ENCODE measurements at regions not wholly inside any gene's neighbourhood (a gene's known extent, or its start where the extent isn't known, plus 50 kb on each side); places are given as distances from the start of the nearest gene placed in this dataset.
"Not testable (repeated sequence)": the region's sequence is repeated elsewhere in the genome, so short reads cannot be mapped to it uniquely, and the experiment has no call there.

DNA sequence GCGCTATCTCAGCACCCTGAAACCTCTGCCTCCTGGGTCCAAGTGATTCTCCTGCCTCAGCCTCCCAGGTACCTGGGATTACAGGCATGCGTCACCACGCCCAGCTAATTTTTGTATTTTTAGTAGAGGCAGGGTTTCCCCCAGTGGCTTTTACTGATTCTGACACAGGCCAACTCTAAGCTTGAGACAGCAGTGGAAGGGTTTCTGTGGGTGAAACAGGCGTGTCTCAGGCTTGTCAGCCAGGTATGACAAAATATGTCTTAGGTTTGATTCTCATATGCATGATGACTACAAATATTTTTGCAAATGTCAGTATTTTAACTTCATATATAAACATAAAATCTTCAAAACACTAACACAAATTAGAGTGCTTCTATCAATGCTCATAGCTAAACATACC lies 952.8 kb upstream of the CDH18 start:
- 69 to 83% methylated on average over 3 of the region's 4 CpGs for WGBS, 2 donors
- H3K27ac ChIP-seq; H3K27me3 ChIP-seq; H3K4me1 ChIP-seq; DNase-seq; H3K4me3 ChIP-seq; H3K9me3 ChIP-seq; intact Hi-C loops (cut with DNase I); H3K36me3 ChIP-seq: not testable (repeated sequence)

DNA sequence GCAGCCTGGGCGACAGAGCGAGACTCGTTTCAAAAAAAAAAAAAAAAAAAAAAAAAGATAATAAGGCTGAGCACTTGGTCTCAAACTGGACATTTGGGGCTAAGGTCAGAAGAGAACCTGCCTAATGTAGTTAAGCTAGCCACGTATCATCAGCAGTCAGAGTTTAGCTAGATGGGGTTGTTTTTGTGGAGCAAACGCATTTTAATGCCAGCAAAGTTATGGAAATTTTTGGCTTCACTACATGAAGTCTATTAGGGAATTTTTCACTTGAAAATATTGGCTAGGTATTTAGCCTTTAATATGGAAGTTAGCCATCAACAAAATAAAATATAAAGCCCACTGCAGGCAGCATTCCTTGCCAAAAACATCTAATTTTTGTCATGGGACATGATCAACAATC lies 902.9 kb upstream of the CDH18 start:
- H3K27ac ChIP-seq; H3K9me3 ChIP-seq; H3K27me3 ChIP-seq; DNase-seq; H3K4me1 ChIP-seq; H3K4me3 ChIP-seq; H3K36me3 ChIP-seq; intact Hi-C loops (cut with DNase I): not testable (repeated sequence)
- WGBS, 2 donors = 85 to 89% methylated on average over 5 of the region's 5 CpGs

DNA sequence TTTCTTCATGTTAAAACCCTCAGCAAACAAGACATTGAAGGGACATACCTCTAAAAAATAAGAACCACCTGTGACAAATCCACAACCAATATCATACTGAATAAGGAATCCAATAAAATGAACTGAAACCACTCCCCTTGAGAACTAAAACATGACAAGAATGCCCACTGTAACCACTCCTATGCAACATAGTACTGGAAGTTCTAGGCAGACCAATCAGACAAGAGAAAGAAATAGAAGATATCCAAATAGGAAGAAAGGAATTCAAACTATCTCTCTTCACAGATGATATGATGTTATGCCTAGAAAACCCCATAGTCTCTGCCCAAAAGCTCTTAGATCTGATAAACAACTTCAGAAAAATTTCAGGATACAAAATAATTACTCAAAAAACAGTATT lies 887.7 kb upstream of the CDH18 start:
- H3K4me1 ChIP-seq; H3K9me3 ChIP-seq; H3K27me3 ChIP-seq; H3K27ac ChIP-seq; DNase-seq; H3K36me3 ChIP-seq; intact Hi-C loops (cut with DNase I); H3K4me3 ChIP-seq: not testable (repeated sequence)

DNA sequence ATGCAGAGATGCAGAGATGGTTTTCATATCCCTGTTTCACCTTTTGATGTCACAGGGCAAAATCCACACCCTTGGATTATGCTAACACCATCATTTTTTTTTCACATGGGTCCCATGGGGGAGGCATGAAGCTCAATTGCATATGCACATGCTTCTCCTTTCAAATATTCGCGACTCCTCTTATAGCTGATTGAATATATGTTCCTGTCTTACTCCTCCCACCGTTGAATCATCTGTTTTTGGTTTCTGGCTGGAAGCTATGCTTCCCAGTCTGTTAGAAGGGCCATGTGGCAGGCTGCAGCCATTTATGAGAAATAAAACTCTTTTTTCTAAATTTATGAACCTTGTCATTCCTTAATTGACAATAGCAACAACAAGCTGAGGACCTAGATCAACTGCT lies 877.9 kb upstream of the CDH18 start:
- DNase-seq; H3K4me1 ChIP-seq; H3K27me3 ChIP-seq; intact Hi-C loops (cut with DNase I); H3K36me3 ChIP-seq; H3K4me3 ChIP-seq; H3K27ac ChIP-seq; H3K9me3 ChIP-seq: not testable (repeated sequence)
- 71 to 85% methylated on average over 3 of the region's 3 CpGs for WGBS, 2 donors

DNA sequence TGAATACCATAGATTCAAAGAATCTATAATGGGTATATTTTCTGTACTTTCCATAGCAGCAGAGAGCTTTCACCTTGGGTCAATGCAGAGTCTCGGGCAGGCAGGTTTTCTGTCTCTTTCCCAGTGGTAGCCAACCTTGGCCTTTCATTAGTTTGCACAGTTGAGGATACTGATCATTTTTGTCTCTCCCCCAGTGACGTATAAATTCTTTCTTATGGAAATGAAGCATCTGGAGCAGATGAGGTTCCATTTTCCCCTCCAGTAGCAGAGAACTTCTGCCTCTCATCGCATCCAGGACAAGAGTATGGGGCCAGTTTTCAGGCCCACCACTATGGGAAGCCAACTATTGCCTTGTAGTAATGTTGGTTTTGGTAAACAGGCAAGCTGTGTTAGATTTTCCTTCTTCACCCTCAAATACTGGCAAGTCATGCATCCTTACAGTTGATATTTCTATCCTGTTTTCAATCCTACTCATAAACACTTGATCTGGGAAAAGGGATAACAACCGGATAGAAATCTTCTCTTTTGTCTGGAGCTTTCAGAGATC lies 845.2 kb upstream of the CDH18 start:
- no peaks in the 10 kb centered on the region for H3K36me3 ChIP-seq
- 73 to 77% methylated on average over 4 of the region's 4 CpGs for WGBS, 2 donors
- H3K9me3 ChIP-seq = no peaks in the 10 kb centered on the region
- no peaks in the 10 kb centered on the region for H3K4me1 ChIP-seq
- TF ChIP-seq POLR2A (IDR thresholded peaks at IDR 0.05) (no peak), POLR2AphosphoS5 (IDR thresholded peaks at IDR 0.05) (no peak), EP300 (IDR thresholded peaks at IDR 0.05) (no peak)
- TF ChIP-seq, protein P1, sequence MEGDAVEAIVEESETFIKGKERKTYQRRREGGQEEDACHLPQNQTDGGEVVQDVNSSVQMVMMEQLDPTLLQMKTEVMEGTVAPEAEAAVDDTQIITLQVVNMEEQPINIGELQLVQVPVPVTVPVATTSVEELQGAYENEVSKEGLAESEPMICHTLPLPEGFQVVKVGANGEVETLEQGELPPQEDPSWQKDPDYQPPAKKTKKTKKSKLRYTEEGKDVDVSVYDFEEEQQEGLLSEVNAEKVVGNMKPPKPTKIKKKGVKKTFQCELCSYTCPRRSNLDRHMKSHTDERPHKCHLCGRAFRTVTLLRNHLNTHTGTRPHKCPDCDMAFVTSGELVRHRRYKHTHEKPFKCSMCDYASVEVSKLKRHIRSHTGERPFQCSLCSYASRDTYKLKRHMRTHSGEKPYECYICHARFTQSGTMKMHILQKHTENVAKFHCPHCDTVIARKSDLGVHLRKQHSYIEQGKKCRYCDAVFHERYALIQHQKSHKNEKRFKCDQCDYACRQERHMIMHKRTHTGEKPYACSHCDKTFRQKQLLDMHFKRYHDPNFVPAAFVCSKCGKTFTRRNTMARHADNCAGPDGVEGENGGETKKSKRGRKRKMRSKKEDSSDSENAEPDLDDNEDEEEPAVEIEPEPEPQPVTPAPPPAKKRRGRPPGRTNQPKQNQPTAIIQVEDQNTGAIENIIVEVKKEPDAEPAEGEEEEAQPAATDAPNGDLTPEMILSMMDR (IDR thresholded peaks at IDR 0.05) = no peak
- no peak for DNase-seq
- no peaks in the 10 kb centered on the region for H3K27me3 ChIP-seq
- intact Hi-C loops (cut with DNase I) = no loop called here
- no peak overlapping the region for H3K27ac ChIP-seq
- H3K4me3 ChIP-seq = no peak overlapping the region

DNA sequence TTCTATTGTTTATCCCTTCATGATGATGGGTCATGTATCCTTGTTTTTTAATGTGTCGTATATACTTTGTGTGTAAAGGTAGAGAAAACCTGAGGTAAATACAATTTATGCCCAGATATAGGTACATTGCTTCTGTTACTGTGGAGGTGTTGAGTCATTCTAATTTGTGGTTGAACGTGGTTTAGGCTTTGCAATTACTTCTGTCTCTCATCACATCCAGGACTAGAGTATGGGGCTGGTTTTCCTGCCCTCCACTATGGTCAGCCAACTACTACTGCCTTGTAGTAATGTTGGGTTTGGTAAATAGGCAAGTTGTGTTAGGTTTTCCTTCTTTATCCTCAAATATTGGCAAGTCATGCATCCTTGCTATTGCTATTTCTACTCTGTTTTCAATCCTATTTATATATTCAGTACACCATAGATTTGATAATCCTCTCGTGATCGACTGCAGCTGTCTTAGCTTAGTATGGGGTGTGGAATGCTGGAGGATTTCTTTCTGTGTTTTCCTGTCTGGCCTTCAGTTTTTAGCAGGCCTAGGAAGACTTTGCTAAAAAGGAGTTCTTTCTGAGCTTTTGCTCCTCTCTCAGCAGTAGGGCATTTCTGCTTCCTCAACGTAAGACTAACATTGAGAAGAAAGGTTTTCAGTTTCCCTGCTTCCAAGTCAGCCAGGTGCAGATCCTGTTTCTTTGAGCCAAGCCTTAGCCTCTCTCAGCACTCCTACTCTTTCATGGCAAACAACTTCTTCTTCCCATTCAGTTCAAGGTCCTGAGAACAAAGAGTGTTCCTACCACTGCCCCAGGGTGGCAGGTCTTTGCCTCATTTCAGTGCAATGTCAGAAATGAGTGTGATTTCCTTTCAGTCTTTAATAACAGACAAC lies 844.4 kb upstream of the CDH18 start:
- no peaks in the 10 kb centered on the region for H3K9me3 ChIP-seq
- WGBS, 2 donors = 85 to 86% methylated on average over 4 of the region's 5 CpGs
- H3K36me3 ChIP-seq = no peaks in the 10 kb centered on the region
- intact Hi-C loops (cut with DNase I) = no loop called here
- no peak overlapping the region for H3K27ac ChIP-seq
- no peak overlapping the region for H3K4me3 ChIP-seq
- TF ChIP-seq POLR2A (IDR thresholded peaks at IDR 0.05) = no peak
- TF ChIP-seq, protein P1 (IDR thresholded peaks at IDR 0.05) = no peak
- TF ChIP-seq EP300 (IDR thresholded peaks at IDR 0.05) = no peak
- TF ChIP-seq POLR2AphosphoS5 (IDR thresholded peaks at IDR 0.05) = no peak
- H3K27me3 ChIP-seq = no peaks in the 10 kb centered on the region
- no peaks in the 10 kb centered on the region for H3K4me1 ChIP-seq
- no peak for DNase-seq

DNA sequence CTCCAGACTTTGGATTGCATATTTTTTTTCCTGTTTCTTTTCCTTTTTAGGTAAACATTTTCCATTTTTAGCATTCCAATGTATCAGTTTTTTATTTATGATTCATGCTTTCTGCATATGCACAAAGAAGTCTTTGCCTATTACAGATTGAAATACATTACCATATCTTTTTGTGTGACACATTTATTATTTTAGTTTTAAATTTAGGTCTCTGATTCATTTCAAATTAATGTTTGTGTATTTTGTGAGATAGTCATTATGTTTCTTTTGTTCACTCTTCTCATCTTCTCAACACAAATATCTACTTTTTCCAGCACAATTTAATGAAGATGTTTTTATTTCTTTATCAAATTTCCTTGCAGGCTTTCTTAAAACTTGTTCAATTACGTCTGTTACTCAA lies 838.0 kb upstream of the CDH18 start:
- H3K4me1 ChIP-seq; H3K4me3 ChIP-seq; H3K36me3 ChIP-seq; H3K27ac ChIP-seq; DNase-seq; H3K9me3 ChIP-seq; intact Hi-C loops (cut with DNase I); H3K27me3 ChIP-seq: not testable (repeated sequence)
- WGBS, 2 donors = 60 to 75% methylated on average over 1 of the region's 1 CpG

DNA sequence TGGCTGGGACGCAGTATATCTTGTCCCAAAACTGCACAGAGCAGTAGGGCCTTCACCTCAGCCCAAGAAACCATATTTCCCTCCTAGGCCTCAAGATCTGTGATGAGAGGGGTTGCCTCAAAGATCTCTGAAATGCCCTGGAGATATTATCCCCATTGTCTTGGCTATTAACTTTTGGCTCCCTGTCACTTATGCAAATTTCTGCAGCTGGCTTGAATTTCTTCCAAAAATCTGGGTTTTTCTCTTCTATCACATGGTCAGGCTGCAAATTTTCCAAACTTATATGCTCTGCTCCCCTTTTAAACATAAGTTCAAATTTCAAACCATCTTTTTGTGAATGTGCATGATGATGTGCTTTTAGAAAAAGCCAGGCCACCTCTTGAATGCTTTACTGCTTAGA lies 809.2 kb upstream of the CDH18 start:
- H3K36me3 ChIP-seq; H3K27ac ChIP-seq; H3K9me3 ChIP-seq; H3K4me3 ChIP-seq; H3K4me1 ChIP-seq; H3K27me3 ChIP-seq; intact Hi-C loops (cut with DNase I); DNase-seq: not testable (repeated sequence)
- WGBS, 2 donors = 88 to 93% methylated on average over 1 of the region's 1 CpG

DNA sequence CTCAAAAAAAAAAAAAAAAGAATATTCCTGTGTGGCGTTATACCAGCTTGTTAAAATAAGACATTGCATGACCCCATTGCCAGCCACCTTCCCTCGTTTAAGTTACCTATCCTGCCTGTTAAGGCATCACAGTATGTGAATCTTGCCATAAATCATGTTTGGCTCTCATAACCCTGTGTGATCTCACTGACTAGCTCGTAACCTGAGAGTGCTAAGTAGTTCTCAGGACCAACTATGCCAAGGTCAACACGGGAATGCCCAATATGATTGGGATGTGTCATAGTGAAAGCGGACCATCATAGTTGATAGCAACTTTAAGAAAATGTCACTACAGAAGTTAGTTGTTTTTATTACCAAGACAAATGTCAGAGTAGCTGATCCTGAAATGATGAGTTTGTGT lies 796.8 kb upstream of the CDH18 start:
- H3K4me1 ChIP-seq, H3K9me3 ChIP-seq, DNase-seq: not testable (repeated sequence)

DNA sequence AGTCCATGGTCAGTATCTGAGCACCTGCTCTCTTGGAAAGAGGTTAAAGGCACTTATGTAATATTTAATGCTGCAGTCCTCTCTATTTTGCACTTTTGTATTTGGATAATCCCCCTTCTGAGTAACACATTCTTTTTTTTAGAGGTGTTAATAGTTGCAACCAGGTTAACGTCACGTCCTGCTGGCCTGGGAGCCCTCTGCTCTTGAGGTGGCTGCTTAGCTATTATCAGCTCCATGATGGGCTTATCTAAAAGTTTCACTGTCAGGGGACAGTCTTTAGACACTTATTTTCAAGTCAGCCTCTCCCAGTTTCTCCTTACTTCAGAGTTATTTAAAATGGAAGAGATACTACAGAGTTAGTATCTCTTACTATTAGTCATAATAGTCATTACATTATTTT lies 795.5 kb upstream of the CDH18 start:
- H3K27me3 ChIP-seq; intact Hi-C loops (cut with DNase I); H3K36me3 ChIP-seq; H3K4me3 ChIP-seq; H3K4me1 ChIP-seq; H3K9me3 ChIP-seq; H3K27ac ChIP-seq; DNase-seq: not testable (repeated sequence)
- 76 to 82% methylated on average over 2 of the region's 2 CpGs for WGBS, 2 donors

More for the DNA sequence above, 796.8 kb upstream of the CDH18 start:
- H3K4me3 ChIP-seq; H3K36me3 ChIP-seq; intact Hi-C loops (cut with DNase I); H3K27me3 ChIP-seq; H3K27ac ChIP-seq: not testable (repeated sequence)
- WGBS, 2 donors = 66 to 79% methylated on average over 2 of the region's 5 CpGs

DNA sequence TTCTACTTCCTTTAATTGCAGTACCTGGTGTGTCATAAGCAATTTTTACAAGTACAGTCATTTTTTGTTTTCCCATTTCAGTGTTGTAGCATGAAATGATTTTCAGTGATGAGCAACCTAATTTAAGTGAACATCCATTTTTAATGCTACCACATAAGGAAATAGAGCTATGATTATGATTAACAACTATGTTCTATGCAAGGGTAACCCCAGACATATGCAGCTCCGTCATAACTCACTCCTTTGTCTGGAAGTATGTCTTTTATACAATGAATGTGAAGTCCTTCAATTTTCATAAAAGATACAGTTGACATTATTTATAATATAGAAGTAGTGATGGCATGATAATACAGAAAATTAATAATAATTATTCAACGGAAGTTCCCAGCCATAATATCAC lies 783.3 kb upstream of the CDH18 start:
- H3K4me3 ChIP-seq; H3K27me3 ChIP-seq; H3K9me3 ChIP-seq; H3K4me1 ChIP-seq; H3K36me3 ChIP-seq; H3K27ac ChIP-seq; DNase-seq; intact Hi-C loops (cut with DNase I): not testable (repeated sequence)
- 67 to 81% methylated on average over 2 of the region's 2 CpGs for WGBS, 2 donors
